Thyroid gland (tissue), 4 donors: ENCODE measurements at regions not wholly inside any gene's neighbourhood (a gene's known extent, or its start where the extent isn't known, plus 50 kb on each side); places are given as distances from the start of the nearest gene placed in this dataset.
A peak's percentile ranks its signal among the peaks of the same experiment; 100 is the strongest.

Experiments used
- DNase-seq, 2 donors: peaks; one replicate each; pipeline ENCODE4 v3.0.0-alpha.2; 2019
- H3K27ac ChIP-seq, 3 donors: fragments of 200-600 bp; sonication (generic); 1 replicate in 2 of 3; 2 replicates in 1 of 3; pipeline ENCODE4 v1.5.1; 2016 to 2019; ENCODE audit warnings: mild to moderate bottlenecking in 1 of 3, moderate library complexity in 1 of 3
- H3K27me3 ChIP-seq: fragments of 200-600 bp; sonication (generic); one replicate; pipeline ENCODE4 v1.5.1; 2019
- H3K36me3 ChIP-seq, 2 donors: fragments of 200-600 bp; sonication (generic); one replicate each; pipeline ENCODE4 v1.5.1; 2016 to 2019
- H3K4me1 ChIP-seq, 2 donors: fragments of 200-600 bp; sonication (generic); one replicate each; pipeline ENCODE4 v1.5.1; 2017 to 2019
- H3K4me3 ChIP-seq, 3 donors: fragments of 200-600 bp; sonication (generic); replicated peaks in 1 of 3; 1 replicate in 2 of 3; 2 replicates in 1 of 3; pipeline ENCODE4 v1.5.1; 2016; ENCODE audit warnings: mild to moderate bottlenecking in 1 of 3
- H3K9me3 ChIP-seq: fragments of 200-600 bp; sonication (generic); one replicate; pipeline ENCODE4 v1.5.1; 2017
- CTCF ChIP-seq, 6 experiments: fragments of 200-600 bp in 3 of 6; fragments of 450-650 bp in 3 of 6; sonication (generic) in 3 of 6; IDR thresholded peaks; one replicate each; pipeline ENCODE4 v1.5.1; 2016 to 2019; ENCODE audit warnings: antibody characterized with exemption in 6 of 6, mild to moderate bottlenecking in 2 of 6, inconsistent platforms in 1 of 6, moderate library complexity in 1 of 6
- POLR2A ChIP-seq, 2 donors: fragments of 450-650 bp; IDR thresholded peaks; one replicate each; pipeline ENCODE4 v1.6.1; 2017; ENCODE audit warnings: antibody characterized with exemption in 2 of 2, mild to moderate bottlenecking in 2 of 2, moderate library complexity in 1 of 2
- WGBS, 2 donors: methylation state at CpG; one replicate each; pipeline ENCODE4 v1.1.5; 2017; 5-methylcytosine and 5-hydroxymethylcytosine counted together
- intact Hi-C: fragments of 100-400 bp; cut with DNase I; formaldehyde crosslinking; loops from one replicate; pipeline ENCODE4 v1.15.1; 2023

GRCh38 chr15:26087395-26087794, 224.3 kb upstream of the ATP10A start:
- Histone ChIP-seq H3K4me1 (no peaks in the 10 kb centered on the region), H3K9me3 (no peaks in the 10 kb centered on the region), H3K27ac (no peak overlapping the region), H3K27me3 (no peaks in the 10 kb centered on the region), H3K4me3 (no peak overlapping the region), H3K36me3 (no peaks in the 10 kb centered on the region)
- no peak for DNase-seq
- intact Hi-C loops = no loop called here
- TF ChIP-seq POLR2A (IDR thresholded peaks at IDR 0.05) (no peak), CTCF (IDR thresholded peaks at IDR 0.05) (no peak)
- 76 to 80% methylated on average over 4 of the region's 4 CpGs for WGBS, 2 donors

GRCh38 chr15:26084771-26085170, 221.6 kb upstream of the ATP10A start:
- Histone ChIP-seq H3K27me3 (no peaks in the 10 kb centered on the region), H3K9me3 (no peaks in the 10 kb centered on the region), H3K4me3 (no peak overlapping the region), H3K27ac (no peak overlapping the region), H3K4me1 (no peaks in the 10 kb centered on the region), H3K36me3 (no peaks in the 10 kb centered on the region)
- WGBS, 2 donors = 97 to 99% methylated on average over 8 of the region's 8 CpGs
- TF ChIP-seq POLR2A (IDR thresholded peaks at IDR 0.05) = no peak
- TF ChIP-seq CTCF (IDR thresholded peaks at IDR 0.05) = no peak
- DNase-seq = no peak
- intact Hi-C loops = no loop called here

GRCh38 chr15:26083896-26084295, 220.8 kb upstream of the ATP10A start:
- no peaks in the 10 kb centered on the region for H3K27me3 ChIP-seq
- no peaks in the 10 kb centered on the region for H3K4me1 ChIP-seq
- no peak overlapping the region for H3K27ac ChIP-seq
- intact Hi-C loops = no loop called here
- H3K4me3 ChIP-seq = no peak overlapping the region
- WGBS, 2 donors = 45 to 47% methylated on average over 2 of the region's 2 CpGs
- no peaks in the 10 kb centered on the region for H3K36me3 ChIP-seq
- no peaks in the 10 kb centered on the region for H3K9me3 ChIP-seq
- DNase-seq = no peak
- no peak for TF ChIP-seq CTCF (IDR thresholded peaks at IDR 0.05)
- no peak for TF ChIP-seq POLR2A (IDR thresholded peaks at IDR 0.05)

GRCh38 chr15:26083457-26083856, 220.3 kb upstream of the ATP10A start:
- no peak overlapping the region for H3K4me3 ChIP-seq
- no peak for TF ChIP-seq POLR2A (IDR thresholded peaks at IDR 0.05)
- no peak for TF ChIP-seq CTCF (IDR thresholded peaks at IDR 0.05)
- DNase-seq = no peak
- H3K36me3 ChIP-seq = no peaks in the 10 kb centered on the region
- intact Hi-C loops = no loop called here
- H3K9me3 ChIP-seq = no peaks in the 10 kb centered on the region
- no peaks in the 10 kb centered on the region for H3K27me3 ChIP-seq
- H3K27ac ChIP-seq = peak overlapping the region in 1 of 3 donors; percentile 93
- WGBS, 2 donors = 56 to 66% methylated on average over 4 of the region's 4 CpGs
- H3K4me1 ChIP-seq = no peaks in the 10 kb centered on the region

GRCh38 chr15:26082221-26083109, 219.3 kb upstream of the ATP10A start:
- intact Hi-C loops = no loop called here
- H3K27ac ChIP-seq = peak overlapping the region; percentile 58 to 95 (median 93)
- H3K9me3 ChIP-seq = no peaks in the 10 kb centered on the region
- peak; percentile 97 to 98 for DNase-seq
- 0 to 3% methylated on average over 33 to 38 of the region's 48 CpGs for WGBS, 2 donors
- no peaks in the 10 kb centered on the region for H3K4me1 ChIP-seq
- H3K4me3 ChIP-seq = peak overlapping the region in 2 of 3 donors; percentile 44 to 47
- TF ChIP-seq CTCF (IDR thresholded peaks at IDR 0.05) (no peak), POLR2A (IDR thresholded peaks at IDR 0.05) (peak; percentile 68 to 98)
- no peaks in the 10 kb centered on the region for H3K27me3 ChIP-seq
- no peaks in the 10 kb centered on the region for H3K36me3 ChIP-seq
